ENCODE measurements at regions not wholly inside any gene's neighbourhood (a gene's known extent, or its start where the extent isn't known, plus 50 kb on each side); places are given as distances from the start of the nearest gene placed in this dataset.

DNA sequence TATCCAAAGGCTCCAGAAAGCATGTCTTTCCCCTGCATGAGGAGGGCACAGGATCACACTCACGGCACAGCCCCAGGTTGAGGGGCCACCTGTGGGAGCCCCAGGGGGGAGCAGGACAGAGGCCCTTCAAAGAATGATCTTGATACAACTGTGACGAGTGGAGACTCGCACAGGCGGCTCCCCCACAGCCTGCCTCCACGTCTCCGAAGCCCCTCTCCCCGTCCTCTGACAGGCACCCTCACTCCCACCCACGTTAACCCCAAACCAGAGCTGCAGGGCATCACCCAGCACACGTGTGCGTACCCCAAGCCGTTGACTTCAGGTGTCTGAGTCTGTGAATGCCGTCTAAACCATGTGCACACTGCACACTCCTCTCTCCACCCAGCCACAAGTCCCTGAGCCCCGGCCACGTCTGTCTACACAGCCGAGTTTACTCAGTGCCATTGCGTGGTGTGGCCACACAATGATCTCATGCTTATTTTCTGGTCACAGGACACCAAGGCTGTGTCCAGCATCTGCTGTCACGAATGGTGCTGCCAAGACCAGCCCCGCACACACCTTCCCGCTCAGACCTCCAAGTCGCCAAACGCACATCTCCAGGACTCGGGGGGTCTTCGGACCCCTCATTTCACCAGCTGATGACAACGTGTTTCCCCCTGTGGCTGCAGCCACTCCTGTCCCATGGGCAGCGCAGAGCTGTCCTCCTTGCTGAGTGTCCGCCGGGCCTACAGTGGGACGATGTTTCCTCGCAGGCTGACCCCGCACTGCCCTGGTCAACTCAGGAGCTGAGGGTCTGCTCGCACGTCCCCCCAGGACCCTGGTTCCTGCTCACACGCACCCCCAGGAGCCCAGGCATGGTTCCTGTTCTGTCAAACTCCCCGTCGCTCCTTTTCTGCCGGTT is 251.2 kb downstream of the BRD1 start:
- intact Hi-C loops (cut with DNase I) = no loop called here
- TF ChIP-seq, protein P1, sequence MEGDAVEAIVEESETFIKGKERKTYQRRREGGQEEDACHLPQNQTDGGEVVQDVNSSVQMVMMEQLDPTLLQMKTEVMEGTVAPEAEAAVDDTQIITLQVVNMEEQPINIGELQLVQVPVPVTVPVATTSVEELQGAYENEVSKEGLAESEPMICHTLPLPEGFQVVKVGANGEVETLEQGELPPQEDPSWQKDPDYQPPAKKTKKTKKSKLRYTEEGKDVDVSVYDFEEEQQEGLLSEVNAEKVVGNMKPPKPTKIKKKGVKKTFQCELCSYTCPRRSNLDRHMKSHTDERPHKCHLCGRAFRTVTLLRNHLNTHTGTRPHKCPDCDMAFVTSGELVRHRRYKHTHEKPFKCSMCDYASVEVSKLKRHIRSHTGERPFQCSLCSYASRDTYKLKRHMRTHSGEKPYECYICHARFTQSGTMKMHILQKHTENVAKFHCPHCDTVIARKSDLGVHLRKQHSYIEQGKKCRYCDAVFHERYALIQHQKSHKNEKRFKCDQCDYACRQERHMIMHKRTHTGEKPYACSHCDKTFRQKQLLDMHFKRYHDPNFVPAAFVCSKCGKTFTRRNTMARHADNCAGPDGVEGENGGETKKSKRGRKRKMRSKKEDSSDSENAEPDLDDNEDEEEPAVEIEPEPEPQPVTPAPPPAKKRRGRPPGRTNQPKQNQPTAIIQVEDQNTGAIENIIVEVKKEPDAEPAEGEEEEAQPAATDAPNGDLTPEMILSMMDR (IDR thresholded peaks at IDR 0.05) = no peak
- Histone ChIP-seq H3K4me1 (peaks cover 0 to 10% of the 10 kb centered on the region in 2 donors), H3K4me3 (no peak overlapping the region), H3K9me3 (peaks cover 0 to 10% of the 10 kb centered on the region in 2 donors), H3K36me3 (no peaks in the 10 kb centered on the region), H3K27me3 (no peaks in the 10 kb centered on the region), H3K27ac (peak overlapping the region in 1 of 2 donors; percentile 41)
- DNase-seq (peak in 1 of 4 donors; percentile 62), ATAC-seq (no peak)

DNA sequence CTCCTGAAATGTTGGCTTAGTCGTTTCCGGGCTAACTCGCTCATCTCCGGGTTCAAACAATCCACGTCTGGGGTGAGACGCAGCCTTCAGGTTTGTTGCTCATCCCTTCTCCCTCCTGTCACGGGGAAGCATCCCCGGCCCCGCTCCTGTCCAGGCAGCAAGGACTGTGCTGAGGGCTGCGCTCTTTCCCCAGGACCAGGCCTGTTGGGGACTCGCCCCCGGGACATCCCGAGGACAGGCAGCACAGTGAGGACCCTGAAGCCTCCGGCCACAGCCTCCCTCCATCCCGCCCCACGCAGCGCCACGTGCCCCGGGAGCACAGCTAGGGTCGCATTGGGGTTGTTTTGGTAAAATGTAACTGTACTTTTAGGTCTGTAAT is 252.0 kb downstream of the BRD1 start:
- H3K4me3 ChIP-seq = no peak overlapping the region
- no peaks in the 10 kb centered on the region for H3K27me3 ChIP-seq
- DNase-seq (peak in 1 of 4 donors; percentile 64), ATAC-seq (no peak)
- H3K27ac ChIP-seq = peak overlapping the region in 1 of 2 donors; percentile 41
- TF ChIP-seq, protein P1 (IDR thresholded peaks at IDR 0.05) = no peak
- intact Hi-C loops (cut with DNase I) = no loop called here
- H3K36me3 ChIP-seq = no peaks in the 10 kb centered on the region
- peaks cover 0 to 7% of the 10 kb centered on the region in 2 donors for H3K9me3 ChIP-seq
- H3K4me1 ChIP-seq = peaks cover 0 to 10% of the 10 kb centered on the region in 2 donors

DNA sequence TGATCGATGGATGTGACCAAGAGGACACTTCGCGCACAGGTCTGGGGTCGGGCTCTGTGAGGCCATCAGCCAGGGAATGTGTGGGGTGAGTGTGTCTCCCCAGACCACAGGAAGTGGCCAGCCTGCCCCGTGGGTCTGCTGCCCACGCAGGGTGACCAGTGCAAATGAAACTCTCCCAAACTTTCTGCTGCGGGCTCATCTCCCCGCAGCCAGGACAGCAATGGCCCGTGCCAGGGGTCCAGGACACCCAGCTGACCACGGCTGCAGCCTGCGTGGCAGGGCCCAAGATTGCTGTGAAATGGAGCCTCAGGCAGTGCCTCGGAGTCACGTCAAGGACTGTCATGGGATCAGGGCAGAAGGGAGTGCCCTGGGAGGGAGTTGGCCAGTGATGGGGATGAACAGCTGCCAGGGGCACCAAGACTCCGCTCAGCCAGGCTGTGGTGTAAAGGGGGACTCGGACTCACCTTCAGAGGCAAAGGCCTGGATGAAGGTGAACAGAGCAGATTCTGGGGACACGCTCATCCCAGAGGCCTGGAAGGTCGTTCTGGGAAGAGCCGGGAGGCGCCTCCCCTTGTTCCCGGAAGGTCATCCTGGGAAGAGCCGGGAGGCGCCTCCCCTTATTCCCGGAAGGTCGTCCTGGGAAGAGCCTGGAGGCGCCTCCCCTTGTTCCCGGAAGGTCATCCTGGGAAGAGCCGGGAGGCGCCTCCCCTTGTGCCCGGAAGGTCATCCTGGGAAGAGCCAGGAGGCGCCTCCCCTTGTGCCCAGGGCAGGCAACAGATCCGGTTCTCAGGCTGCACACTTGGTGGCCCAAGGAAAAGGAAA is 252.6 kb downstream of the BRD1 start:
- Histone ChIP-seq H3K4me1 (peaks cover 0 to 10% of the 10 kb centered on the region in 2 donors), H3K9me3 (peaks cover 0 to 7% of the 10 kb centered on the region in 2 donors), H3K36me3 (no peaks in the 10 kb centered on the region), H3K27ac (peak overlapping the region in 1 of 2 donors; percentile 59), H3K4me3 (no peak overlapping the region), H3K27me3 (no peaks in the 10 kb centered on the region)
- TF ChIP-seq, protein P1 (IDR thresholded peaks at IDR 0.05) = no peak
- DNase-seq = peak in 1 of 4 donors; percentile 55
- ATAC-seq = no peak
- intact Hi-C loops (cut with DNase I) = no loop called here

DNA sequence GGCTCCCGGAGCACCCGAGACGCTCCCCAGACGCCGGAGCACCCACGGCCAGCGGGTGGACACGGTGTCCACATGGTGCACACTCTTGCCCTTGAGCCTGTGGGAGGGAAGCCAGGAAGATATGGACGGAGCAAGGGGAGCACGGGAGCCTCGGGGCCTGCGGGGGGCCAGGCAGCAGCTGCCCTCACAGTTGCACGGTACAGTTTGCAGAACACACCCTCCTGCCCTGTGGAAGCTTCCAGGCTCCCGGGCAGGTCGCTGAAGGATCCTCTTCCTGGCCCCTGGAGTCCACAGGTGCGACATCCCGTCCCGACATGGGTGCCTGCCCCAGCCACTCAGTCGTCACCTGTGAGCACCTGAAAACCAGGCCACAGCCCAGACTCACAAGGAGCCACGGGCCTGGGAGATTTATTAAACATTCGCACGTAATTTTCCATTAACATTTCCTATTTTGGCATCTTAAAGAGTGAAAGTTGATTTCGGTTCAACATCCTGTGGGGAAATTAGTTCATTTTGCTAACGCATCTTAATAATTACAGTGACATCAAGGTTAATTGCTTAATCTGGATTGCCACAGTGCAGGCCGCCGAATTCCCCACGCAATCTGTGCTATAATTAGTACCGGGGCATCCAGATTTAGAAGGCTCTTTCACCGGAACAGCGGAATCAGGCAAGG is 253.3 kb downstream of the BRD1 start:
- TF ChIP-seq, protein P1 (IDR thresholded peaks at IDR 0.05) = no peak
- DNase-seq = peak in 1 of 4 donors; percentile 56
- no peaks in the 10 kb centered on the region for H3K9me3 ChIP-seq
- no peaks in the 10 kb centered on the region for H3K27me3 ChIP-seq
- intact Hi-C loops (cut with DNase I) = no loop called here
- no peak overlapping the region for H3K4me3 ChIP-seq
- H3K27ac ChIP-seq = peak overlapping the region in 1 of 2 donors; percentile 59
- ATAC-seq = no peak
- H3K4me1 ChIP-seq = peaks cover 0 to 10% of the 10 kb centered on the region in 2 donors
- H3K36me3 ChIP-seq = no peaks in the 10 kb centered on the region

Data from left lung (tissue), 4 donors.